Gastroesophageal sphincter (tissue), 3 donors: ENCODE measurements at regions not wholly inside any gene's neighbourhood (a gene's known extent, or its start where the extent isn't known, plus 50 kb on each side); places are given as distances from the start of the nearest gene placed in this dataset.

ENCODE experiments used
- EP300 ChIP-seq: sonication (generic); formaldehyde crosslinking; IDR thresholded peaks from one replicate; pipeline ENCODE4 v1.6.1; 2017; ENCODE audit warnings: antibody characterized with exemption, mild to moderate bottlenecking
- POLR2A ChIP-seq, 2 donors: fragments of 450-650 bp; IDR thresholded peaks; one replicate each; pipeline ENCODE4 v1.6.1; 2017; ENCODE audit warnings: antibody characterized with exemption in 2 of 2, mild to moderate bottlenecking in 2 of 2, moderate library complexity in 1 of 2
- POLR2AphosphoS5 ChIP-seq: sonication (generic); formaldehyde crosslinking; IDR thresholded peaks from one replicate; pipeline ENCODE4 v1.6.1; 2017; ENCODE audit warnings: antibody characterized with exemption
- TF ChIP-seq, protein P1 (sequence below), 4 experiments: fragments of 200-600 bp in 2 of 4; fragments of 450-650 bp in 2 of 4; sonication (generic) in 1 of 4; IDR thresholded peaks; one replicate each; pipeline ENCODE4 v1.5.1; 2017 to 2019; ENCODE audit warnings: antibody characterized with exemption in 4 of 4, mild to moderate bottlenecking in 2 of 4, moderate library complexity in 2 of 4

DNA sequence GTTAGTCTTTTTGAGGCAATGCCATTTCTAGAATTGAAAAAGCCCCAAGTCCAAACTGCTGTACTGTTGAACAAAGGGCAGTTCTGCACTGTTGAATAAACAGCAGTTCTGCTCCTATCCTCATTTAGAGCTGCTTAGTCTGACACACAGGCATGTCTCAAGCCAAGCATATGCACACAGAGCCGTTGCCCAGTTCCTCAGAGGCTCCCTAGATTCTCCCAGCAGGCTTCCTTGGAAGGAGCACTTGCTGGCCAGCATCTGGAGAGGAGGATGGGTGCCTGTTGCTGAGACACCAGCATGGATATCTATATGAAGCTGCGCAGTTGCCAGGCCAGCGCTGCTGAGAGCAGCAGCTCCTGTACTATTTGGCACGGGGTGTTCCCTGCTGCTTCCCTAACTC lies 138.3 kb upstream of the USP38 start:
- TF ChIP-seq, protein P1, sequence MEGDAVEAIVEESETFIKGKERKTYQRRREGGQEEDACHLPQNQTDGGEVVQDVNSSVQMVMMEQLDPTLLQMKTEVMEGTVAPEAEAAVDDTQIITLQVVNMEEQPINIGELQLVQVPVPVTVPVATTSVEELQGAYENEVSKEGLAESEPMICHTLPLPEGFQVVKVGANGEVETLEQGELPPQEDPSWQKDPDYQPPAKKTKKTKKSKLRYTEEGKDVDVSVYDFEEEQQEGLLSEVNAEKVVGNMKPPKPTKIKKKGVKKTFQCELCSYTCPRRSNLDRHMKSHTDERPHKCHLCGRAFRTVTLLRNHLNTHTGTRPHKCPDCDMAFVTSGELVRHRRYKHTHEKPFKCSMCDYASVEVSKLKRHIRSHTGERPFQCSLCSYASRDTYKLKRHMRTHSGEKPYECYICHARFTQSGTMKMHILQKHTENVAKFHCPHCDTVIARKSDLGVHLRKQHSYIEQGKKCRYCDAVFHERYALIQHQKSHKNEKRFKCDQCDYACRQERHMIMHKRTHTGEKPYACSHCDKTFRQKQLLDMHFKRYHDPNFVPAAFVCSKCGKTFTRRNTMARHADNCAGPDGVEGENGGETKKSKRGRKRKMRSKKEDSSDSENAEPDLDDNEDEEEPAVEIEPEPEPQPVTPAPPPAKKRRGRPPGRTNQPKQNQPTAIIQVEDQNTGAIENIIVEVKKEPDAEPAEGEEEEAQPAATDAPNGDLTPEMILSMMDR (IDR thresholded peaks at IDR 0.05): no peak
- TF ChIP-seq EP300 (no peak), POLR2AphosphoS5 (no peak), POLR2A (IDR thresholded peaks at IDR 0.05) (no peak)
